HG03280 (cell line): ENCODE measurements at regions not wholly inside any gene's neighbourhood (a gene's known extent, or its start where the extent isn't known, plus 50 kb on each side); places are given as distances from the start of the nearest gene placed in this dataset.

ENCODE experiments used
- ATAC-seq: cut with Tn5 transposase; IDR thresholded peaks from one replicate; pipeline ENCODE4 v1.9.1; 2021; ENCODE audit warnings: mild to moderate bottlenecking, moderate library complexity; ENCODE audit not compliant: unreplicated experiment

DNA sequence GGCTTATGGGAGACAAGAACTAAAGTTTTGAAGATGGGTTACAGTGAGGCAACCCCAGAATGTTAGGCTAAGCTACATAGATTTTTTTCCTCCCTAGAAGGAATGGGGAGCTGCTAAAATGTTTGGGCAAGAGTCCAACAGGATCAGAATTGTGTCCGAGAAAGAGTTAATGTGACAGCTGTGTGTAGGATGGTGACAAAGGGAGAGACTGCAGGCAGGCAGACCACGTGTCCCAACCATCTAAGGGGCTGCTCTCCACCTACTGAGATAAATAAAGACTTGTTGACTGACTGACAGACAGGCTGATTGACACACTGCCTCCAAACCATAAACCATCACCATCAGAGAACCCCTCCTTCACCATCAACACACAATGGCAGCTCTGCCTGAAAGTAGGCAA, 133.7 kb upstream of the CTTNBP2NL start:
- no peak for ATAC-seq

DNA sequence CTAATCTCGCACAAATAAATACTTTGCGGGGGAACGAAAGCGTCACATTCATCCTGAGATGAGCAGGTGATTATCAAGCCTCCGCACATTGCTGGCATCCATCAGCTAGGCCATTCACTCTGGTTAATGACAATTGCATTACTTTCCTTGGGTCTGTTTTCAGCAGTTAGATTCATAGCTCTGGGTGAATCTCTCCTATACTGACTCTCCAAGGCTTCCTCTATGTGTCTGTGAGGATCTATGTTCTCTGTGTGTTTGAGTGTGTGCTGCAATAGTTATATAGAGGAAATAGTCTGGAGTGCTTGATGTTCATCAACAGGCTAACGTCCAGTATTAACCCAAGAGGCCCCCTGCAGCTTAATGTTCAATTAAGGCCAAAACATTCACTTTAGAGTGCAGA, 133.0 kb upstream of the CTTNBP2NL start:
- no peak for ATAC-seq

DNA sequence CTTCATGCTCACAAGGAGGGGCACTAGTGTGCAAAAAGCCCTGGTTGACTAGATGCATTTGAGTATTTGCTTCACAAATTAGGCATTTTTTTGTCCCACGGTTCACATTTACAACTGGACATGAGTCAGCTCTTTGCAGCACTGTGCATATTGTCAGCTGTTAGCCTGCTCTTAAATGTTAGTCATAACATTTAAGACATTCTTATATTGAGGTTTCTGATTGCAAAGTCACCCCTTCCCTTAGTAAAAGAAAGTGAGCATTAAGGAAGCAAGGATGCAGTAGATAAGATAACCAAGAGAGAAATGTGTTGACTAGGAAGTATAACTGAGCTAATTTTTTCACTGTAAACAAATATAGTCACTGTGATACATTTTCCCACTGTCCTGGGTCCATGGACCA, 132.6 kb upstream of the CTTNBP2NL start:
- no peak for ATAC-seq

DNA sequence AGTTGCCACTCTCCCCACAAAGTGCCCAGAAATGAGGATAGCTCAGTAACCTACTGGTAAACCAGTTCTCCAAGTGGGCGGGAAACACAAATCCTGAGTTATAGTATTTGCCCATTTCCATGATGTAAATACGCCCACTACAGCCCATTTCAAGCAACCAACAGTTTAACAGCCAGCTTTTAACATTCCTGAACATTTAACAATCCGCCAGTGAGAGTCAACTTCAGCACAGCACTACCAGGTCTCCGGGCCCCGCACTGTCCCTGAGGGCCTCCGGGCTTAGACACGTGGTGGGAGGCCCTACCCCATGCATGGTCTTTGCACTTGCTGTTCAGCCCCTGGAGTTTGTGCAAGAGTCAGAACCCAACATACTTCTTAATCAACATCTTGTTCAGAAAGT, 132.0 kb upstream of the CTTNBP2NL start:
- ATAC-seq: no peak

DNA sequence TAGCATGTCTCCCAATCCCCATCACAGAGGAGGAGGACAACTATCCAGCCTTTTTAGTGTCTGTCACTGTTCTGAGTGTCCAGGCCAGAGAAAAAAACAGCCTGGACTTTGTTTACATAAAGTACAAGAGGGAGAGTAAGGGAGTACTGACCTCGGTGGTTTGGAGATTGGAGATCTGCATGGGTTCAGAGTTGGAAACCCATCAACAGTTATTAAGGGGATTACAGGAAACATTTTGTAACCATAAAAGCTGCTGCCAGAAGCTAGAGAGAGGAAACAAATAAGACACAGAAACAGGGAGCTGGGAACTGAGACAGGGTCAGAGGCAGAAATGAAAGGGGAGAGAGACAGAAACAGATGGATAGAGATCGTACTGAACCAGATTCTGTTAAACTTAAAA, 131.5 kb upstream of the CTTNBP2NL start:
- no peak for ATAC-seq

DNA sequence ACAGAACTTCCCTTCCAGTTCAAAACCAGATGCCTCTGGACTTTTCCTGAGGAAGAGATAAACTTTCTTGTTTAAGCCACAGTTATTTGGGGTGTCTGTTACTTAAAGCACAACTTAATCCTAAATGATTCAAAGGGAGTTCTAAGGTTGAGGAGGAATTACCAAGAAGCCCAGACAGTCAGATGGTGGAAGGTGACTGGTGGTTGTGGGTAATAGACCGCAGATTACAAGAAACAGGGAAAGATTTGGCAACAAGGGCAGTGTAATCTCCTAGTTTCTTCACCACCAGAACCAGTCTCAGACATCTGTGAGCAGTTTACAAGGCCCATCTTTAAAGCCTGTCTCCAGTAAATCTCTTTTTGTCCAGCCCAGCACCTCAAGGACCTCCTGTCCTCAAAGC, 130.1 kb upstream of the CTTNBP2NL start:
- ATAC-seq: no peak

DNA sequence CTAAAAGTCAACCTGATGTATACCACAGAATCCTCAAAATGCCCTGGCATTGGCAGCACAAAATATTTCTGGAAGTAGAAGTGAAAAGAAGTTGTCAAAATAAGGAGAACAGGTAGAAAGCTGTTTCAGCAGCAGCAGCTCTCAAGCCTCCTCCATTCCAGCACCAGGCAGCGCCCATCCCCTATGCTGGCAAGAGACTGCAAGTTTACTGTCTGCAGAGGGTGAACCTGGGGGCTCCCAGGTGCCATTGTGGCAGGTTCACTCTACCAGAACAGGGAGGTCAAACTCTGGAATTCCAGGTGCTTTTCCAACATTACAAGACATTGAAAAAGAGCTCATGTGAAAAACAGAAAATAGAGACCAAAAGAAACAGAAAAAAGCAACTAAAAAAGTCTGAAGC, 128.8 kb upstream of the CTTNBP2NL start:
- ATAC-seq: no peak

DNA sequence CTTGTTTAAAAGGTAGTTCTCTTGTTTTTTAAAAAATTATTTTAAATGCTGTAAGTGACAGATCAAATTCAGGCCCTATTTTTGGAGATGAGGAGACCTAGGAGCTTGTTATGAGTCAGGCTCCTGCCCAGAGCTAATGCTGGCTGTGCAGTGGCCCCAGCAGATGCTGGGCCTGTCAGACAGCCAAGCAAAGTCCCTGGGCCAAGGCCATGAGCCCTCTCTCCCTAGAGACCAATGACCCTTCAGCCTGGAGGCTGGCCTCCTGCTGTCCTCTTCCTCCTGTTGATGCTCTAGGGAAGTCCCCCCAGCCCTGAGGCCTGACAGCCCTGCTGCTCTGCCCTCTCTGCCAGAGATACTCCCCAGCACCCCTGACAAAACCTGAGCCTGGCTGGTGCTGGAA, 128.1 kb upstream of the CTTNBP2NL start:
- no peak for ATAC-seq

DNA sequence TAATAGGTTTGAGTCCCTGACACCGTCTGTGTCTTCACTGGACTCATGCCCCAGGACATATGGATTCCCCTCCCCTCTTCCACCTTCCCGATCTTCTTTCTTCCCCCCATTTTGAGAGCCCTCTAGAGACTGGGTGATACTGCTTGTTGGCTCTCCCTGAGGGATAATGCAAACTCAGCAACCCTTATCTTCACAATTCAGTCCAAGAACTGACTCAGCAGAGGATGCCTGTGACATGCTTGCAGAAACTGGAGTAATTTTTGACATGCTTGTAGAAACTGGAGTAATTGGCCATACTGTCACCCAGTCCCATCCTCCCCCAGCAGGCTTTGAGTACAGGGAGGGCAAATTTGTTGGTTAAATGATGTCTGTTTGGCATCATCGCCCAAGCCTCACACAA, 127.6 kb upstream of the CTTNBP2NL start:
- no peak for ATAC-seq

DNA sequence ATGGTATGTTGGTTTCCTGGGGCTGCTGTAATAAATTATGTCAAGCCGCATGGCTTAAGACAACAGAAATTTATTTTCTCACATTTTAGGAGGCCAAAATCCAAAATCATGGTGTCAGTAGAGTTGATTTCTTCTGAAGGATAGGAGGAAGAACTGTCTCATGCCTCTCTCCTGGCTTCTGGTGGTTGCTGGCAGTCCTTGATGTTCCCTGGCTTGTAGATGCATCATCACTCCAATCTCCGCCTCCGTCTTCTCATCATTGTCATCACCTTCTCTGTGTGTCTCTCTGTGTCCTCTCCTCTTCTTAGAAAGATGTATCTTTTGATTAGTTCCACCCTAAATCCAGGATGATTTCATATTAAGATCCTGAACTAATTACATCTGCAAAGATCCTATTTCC, 124.7 kb upstream of the CTTNBP2NL start:
- ATAC-seq: no peak

DNA sequence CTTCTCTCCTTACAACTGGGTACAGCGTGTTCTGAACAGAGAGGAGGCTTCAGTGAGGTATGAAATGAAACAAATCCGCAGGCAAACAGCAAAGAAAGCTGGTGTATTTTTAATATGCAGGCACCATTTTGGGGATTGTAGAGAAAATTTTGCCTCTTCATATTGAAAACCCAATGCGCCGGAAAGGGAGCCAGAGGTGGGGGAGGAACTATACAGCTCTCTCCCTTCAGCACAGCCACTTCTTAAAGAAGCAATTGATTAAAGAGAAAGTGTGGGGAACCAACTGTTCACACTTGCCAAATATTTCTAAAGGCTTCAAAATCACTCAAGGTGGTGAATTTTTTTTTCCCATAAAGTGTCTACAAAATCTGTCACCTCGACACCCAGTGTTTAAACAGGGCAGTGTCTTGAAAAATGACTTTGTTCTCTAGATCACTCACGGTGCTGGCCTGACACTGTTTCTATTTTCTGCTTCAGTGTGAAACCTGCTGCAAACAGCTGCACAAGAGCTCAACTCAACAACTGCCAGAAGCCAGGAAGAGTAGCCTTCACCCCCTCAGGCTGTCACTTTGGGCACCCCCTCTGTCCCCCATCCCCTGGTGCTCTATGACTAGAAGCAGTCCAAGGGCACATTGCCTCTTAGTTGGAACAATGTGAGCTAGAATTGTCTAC, 123.8 kb upstream of the CTTNBP2NL start:
- no peak for ATAC-seq

DNA sequence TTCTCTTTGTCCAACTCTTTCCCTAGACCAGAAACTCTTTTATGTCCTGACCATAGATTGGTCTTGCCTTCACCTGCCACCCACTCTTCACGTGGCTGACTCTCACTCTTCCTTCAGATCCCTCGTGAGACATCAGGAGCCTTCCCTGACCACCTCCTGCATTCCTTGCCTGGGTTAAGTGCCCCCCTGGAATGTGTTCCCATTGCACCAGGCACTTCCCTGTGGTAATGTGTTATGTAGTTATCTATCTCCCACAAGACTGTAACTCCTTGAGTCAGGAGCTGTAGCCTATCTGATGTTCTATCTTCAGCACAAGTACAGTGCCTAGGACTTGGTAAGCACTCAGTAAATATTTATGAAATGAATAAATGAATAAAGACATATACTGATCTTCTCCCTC, 111.2 kb upstream of the CTTNBP2NL start:
- no peak for ATAC-seq

DNA sequence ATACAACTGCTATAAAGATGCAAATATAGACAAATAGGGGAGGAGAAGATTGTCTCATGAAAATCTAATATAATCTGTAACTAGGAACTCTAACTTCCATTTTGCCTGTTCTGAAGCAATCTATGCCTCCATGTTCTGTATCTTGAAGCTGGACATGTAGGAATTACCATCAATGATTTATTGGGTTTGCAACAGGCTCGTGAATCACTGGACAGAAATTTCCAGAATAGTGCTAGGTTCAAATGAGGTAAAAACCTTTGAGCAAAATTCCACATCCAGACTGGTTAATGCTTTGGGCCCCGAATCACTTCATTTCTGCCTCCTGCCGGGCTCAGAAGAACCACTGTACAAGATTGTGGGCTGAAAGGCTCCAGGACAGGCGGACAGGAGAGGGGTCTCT, 110.7 kb upstream of the CTTNBP2NL start:
- no peak for ATAC-seq

DNA sequence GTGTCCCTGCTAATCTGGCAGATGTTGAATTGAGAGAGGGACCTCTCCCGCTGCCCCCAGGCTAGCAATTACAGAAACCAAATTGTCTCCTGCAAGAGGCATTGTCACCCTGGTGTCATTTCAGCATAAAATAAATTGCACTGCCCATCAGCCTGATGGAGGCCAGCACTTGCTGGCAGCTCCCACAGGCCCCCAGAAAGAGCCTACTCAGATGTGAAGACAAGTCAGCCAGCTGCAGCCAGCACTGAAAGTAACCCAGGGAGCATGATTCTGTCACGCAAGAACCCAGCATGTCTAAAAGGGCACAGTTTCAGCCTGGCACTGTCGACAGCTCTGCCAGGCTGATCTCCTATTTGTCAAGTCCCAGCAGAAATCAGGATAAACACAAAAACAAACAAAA, 110.3 kb upstream of the CTTNBP2NL start:
- no peak for ATAC-seq

DNA sequence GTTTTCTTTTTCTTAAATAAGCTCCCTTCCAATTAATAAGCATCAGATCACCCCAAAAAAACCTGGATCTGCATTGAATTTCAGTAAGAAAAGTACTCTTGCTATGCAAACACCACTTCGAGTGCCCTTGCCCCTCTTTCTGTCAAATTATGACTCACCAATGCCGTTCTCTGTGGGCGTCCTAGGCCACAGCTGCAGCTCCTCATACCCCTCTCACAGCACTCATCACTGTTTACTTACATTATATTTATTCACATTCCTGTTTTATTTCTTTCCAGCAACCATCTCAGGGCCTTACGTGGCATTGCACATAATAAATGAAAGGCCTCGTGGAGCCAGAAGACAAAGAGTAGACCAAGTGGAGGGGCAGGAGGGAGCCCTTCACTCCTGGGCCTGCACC, 99.1 kb upstream of the CTTNBP2NL start:
- ATAC-seq: no peak

DNA sequence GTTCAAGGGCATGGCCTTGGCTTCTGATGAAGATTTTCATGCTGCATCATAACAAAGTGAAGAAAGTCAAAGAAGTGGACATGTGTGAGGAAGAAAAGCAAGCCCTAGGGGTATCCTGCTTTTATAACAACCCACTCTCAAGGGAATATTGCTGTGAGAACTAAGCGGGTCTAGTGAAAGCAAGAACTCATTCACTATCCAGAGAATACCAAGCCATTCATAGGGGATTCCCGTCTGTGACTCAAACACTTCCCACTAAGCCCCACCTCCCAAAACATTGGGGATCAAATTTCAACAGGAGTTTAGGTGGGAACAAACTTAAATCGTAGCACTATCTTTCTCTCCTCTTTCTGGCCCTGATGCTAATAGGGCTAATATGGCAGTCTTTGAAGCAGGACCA, 98.5 kb upstream of the CTTNBP2NL start:
- ATAC-seq: no peak

DNA sequence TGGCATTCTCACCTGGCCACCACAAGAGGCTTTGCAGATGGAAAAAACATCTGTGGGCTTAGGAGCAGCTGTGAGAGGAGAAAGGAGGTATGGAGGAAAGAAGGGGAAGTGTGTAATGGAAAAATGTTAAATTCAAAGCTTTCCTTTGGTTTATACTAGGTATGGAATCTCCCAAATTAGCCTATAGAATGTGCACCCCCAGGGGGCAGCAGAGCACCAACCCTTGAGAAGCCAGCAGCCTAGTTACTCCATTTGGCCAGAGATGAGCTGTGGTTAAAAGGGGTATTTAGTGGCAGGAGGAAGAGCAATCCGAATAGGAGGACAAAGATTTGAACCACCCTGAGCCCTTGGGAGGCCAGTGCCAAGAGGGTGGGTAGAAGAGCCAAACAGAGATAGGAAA, 97.5 kb upstream of the CTTNBP2NL start:
- ATAC-seq: no peak

DNA sequence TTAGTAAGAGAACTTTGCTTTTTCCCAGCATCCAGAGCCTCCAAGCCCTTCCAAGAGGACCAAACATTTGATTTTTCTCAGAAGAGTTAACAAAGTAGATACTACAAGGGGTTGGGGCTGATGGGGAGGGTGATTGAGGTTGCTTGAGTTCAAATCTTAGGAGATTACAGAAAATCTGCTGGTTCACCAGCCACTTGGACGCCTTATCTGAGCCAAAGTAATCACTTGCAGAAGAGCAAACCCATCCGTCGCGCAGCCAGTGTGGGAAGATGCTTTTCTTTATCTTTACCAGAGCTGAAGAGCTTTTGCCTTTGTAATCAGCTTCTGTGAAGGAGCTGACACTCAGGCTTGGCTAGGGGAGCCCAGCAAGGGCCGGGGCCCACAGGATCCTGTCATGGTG, 91.9 kb upstream of the CTTNBP2NL start:
- no peak for ATAC-seq

DNA sequence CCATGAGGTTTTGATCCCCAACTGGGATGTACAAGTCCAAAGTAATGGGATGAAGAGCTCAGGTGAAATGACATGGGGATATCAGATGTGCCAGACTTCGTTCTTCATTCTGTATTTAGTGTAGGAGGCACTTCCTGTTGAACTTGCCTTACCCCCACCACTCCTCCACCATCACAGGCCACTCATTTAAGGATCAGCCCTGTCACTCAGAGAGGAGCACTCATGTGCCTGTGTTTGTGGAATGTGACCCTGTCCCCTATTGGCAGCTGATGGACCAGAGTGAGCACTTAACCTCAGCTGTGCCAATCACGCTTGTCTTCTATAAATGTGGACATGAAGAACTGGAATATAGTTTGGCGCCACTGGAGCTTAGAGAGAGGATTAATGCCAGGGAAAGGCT, 91.4 kb upstream of the CTTNBP2NL start:
- ATAC-seq: no peak

DNA sequence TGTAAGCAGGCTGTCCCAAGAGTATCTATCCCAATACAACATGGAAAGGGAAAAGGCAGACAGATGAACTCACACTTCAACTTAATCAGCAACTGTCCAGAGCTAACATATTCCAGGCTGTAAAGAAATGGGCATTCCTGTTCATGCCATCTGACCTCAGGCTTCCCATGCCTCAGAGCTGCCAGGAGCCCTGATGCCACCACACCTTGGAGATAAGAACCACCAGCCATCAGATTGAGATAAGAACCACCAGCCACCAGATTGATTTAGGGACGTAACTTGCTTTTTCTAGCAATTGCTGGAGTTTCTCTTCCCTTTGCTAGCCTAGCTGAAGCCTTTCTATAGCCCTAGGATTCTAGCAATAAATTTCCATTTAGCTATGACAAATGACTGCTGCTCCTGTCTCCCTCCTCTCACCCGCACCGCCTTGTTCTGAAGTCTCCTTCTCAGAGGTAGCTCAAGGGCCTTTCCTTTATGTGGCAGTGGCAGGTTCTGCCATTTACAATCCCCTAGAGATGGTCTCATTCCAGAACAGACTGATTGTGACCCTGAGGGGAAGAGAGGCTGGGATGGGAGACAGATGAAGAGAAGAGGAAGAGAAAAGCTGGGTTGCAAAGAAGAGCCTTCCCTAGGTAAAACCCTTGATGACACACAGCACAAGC, 88.0 kb upstream of the CTTNBP2NL start:
- no peak for ATAC-seq

DNA sequence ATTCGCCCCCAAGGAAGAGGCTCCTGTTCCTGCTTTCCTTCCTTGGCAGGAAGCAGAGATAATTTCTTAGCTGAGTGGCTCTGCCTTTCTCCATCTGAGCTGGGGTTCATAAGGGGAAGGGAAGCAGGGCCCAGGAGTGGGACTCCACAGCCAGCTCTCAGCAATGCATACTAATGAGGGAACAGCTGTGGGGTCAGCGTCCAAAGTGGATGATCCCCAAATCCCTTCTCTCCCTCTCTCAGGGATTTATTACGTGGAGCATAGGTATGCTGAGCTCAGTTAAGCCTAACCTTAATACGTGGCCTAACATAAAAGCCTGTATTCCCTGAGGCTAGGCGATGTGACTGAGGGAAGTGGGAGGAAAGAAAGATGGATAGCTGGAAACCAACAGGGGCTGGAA, 87.3 kb upstream of the CTTNBP2NL start:
- no peak for ATAC-seq

DNA sequence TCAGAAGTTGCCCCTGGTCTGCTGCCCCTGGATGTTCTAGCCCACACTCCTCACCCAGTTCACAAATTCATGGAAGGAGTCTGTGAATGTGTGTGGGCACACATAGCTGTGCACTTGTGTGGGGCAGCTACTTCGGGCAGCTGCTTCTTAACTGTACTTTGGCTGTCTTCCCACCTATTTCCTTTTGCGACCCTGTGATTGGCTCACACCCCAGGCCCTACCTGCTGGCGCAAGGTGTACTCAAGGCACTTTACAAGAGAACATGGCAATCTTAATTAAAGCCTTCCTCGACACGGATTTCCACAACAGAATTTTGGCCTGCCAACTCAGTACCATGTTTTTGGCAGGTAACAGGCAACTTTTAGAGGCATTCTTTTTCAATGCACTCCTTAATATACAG, 86.5 kb upstream of the CTTNBP2NL start:
- no peak for ATAC-seq

DNA sequence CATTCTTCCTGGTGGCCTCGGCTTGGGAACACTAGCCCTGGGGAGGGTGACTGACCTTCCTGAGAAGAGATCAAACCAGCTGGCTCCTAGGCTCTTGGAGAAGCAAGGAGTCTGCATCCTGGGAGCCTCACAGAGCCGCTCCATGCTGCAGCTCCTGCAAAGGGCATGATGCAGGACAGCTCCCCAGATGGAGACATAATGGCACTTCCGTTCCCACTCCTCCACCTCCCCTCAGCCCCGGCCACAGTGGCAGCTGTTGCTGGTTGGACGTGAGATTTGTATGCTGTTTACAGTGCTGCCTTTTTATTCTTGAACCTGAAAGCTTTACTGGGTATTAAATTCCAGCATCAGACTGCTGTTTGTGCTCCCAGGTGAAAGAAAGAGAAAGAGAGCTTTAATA, 83.7 kb upstream of the CTTNBP2NL start:
- ATAC-seq: no peak
